ENCODE measurements at regions not wholly inside any gene's neighbourhood (a gene's known extent, or its start where the extent isn't known, plus 50 kb on each side); places are given as distances from the start of the nearest gene placed in this dataset.

GRCh38 chr6:66937180-66937579 lies 1230.2 kb upstream of the EYS start:
- Histone ChIP-seq H3K9me3 (ENCODE audit: control insufficient read depth, low read length) (no peaks in the 10 kb centered on the region), H3K4me3 (ENCODE audit: low read length in 2 of 2) (no peak overlapping the region), H3K36me3 (ENCODE audit: control insufficient read depth in 1 of 2, insufficient read depth in 2 of 2, low read length in 1 of 2) (no peaks in the 10 kb centered on the region), H3K27me3 (ENCODE audit: control insufficient read depth in 1 of 2, insufficient read depth in 2 of 2, low read length in 1 of 2) (no peaks in the 10 kb centered on the region), H3K4me1 (ENCODE audit: control insufficient read depth in 1 of 2, insufficient read depth in 2 of 2, low read length in 2 of 2) (no peaks in the 10 kb centered on the region), H3K27ac (ENCODE audit: low read depth in 1 of 2, low read length in 2 of 2) (no peak overlapping the region)
- 85 to 90% methylated on average over 3 of the region's 3 CpGs for WGBS, 2 donors
- ATAC-seq (ENCODE audit: low FRiP score): no peak
- intact Hi-C loops (cut with DNase I): no loop called here
- no peak for DNase-seq

GRCh38 chr6:66935612-66936011 lies 1228.6 kb upstream of the EYS start:
- DNase-seq (no peak), ATAC-seq (ENCODE audit: low FRiP score) (no peak)
- Histone ChIP-seq H3K9me3 (ENCODE audit: control insufficient read depth, low read length) (no peaks in the 10 kb centered on the region), H3K4me3 (ENCODE audit: low read length in 2 of 2) (no peak overlapping the region), H3K27ac (ENCODE audit: low read depth in 1 of 2, low read length in 2 of 2) (no peak overlapping the region), H3K4me1 (ENCODE audit: control insufficient read depth in 1 of 2, insufficient read depth in 2 of 2, low read length in 2 of 2) (no peaks in the 10 kb centered on the region), H3K27me3 (ENCODE audit: control insufficient read depth in 1 of 2, insufficient read depth in 2 of 2, low read length in 1 of 2) (no peaks in the 10 kb centered on the region), H3K36me3 (ENCODE audit: control insufficient read depth in 1 of 2, insufficient read depth in 2 of 2, low read length in 1 of 2) (no peaks in the 10 kb centered on the region)
- WGBS, 2 donors: 74 to 80% methylated on average over 3 of the region's 3 CpGs
- intact Hi-C loops (cut with DNase I): no loop called here

- no peak for ATAC-seq (ENCODE audit: low FRiP score)
- H3K27ac ChIP-seq (ENCODE audit: low read depth in 1 of 2, low read length in 2 of 2): no peak overlapping the region
- DNase-seq: no peak
- intact Hi-C loops (cut with DNase I): no loop called here
- no peaks in the 10 kb centered on the region for H3K27me3 ChIP-seq (ENCODE audit: control insufficient read depth in 1 of 2, insufficient read depth in 2 of 2, low read length in 1 of 2)
- no peaks in the 10 kb centered on the region for H3K36me3 ChIP-seq (ENCODE audit: control insufficient read depth in 1 of 2, insufficient read depth in 2 of 2, low read length in 1 of 2)
- H3K4me3 ChIP-seq (ENCODE audit: low read length in 2 of 2): no peak overlapping the region
- H3K4me1 ChIP-seq (ENCODE audit: control insufficient read depth in 1 of 2, insufficient read depth in 2 of 2, low read length in 2 of 2): no peaks in the 10 kb centered on the region
- H3K9me3 ChIP-seq (ENCODE audit: control insufficient read depth, low read length): peaks cover 1% of the 10 kb centered on the region
- WGBS, 2 donors: 72 to 84% methylated on average over 2 of the region's 2 CpGs
Observed at GRCh38 chr6:66931787-66932186, 1224.8 kb upstream of the EYS start.

GRCh38 chr6:66930559-66931290 lies 1223.7 kb upstream of the EYS start:
- Histone ChIP-seq H3K9me3 (ENCODE audit: control insufficient read depth, low read length) (peaks cover 4% of the 10 kb centered on the region), H3K4me3 (ENCODE audit: low read length in 2 of 2) (no peak overlapping the region), H3K27me3 (ENCODE audit: control insufficient read depth in 1 of 2, insufficient read depth in 2 of 2, low read length in 1 of 2) (no peaks in the 10 kb centered on the region), H3K4me1 (ENCODE audit: control insufficient read depth in 1 of 2, insufficient read depth in 2 of 2, low read length in 2 of 2) (no peaks in the 10 kb centered on the region), H3K27ac (ENCODE audit: low read depth in 1 of 2, low read length in 2 of 2) (no peak overlapping the region), H3K36me3 (ENCODE audit: control insufficient read depth in 1 of 2, insufficient read depth in 2 of 2, low read length in 1 of 2) (no peaks in the 10 kb centered on the region)
- DNase-seq (no peak), ATAC-seq (ENCODE audit: low FRiP score) (no peak)
- WGBS, 2 donors: 80 to 85% methylated on average over 2 of the region's 2 CpGs
- intact Hi-C loops (cut with DNase I): no loop called here

- H3K36me3 ChIP-seq (ENCODE audit: control insufficient read depth in 1 of 2, insufficient read depth in 2 of 2, low read length in 1 of 2): no peaks in the 10 kb centered on the region
- no peaks in the 10 kb centered on the region for H3K4me1 ChIP-seq (ENCODE audit: control insufficient read depth in 1 of 2, insufficient read depth in 2 of 2, low read length in 2 of 2)
- H3K9me3 ChIP-seq (ENCODE audit: control insufficient read depth, low read length): peaks cover 6% of the 10 kb centered on the region
- DNase-seq: no peak
- no peaks in the 10 kb centered on the region for H3K27me3 ChIP-seq (ENCODE audit: control insufficient read depth in 1 of 2, insufficient read depth in 2 of 2, low read length in 1 of 2)
- no peak overlapping the region for H3K27ac ChIP-seq (ENCODE audit: low read depth in 1 of 2, low read length in 2 of 2)
- WGBS, 2 donors: 88% methylated on average over 5 of the region's 5 CpGs
- no peak overlapping the region for H3K4me3 ChIP-seq (ENCODE audit: low read length in 2 of 2)
- no peak for ATAC-seq (ENCODE audit: low FRiP score)
- intact Hi-C loops (cut with DNase I): no loop called here
Observed at GRCh38 chr6:66926060-66926459, 1219.0 kb upstream of the EYS start.

GRCh38 chr6:66913657-66914056 lies 1206.6 kb upstream of the EYS start:
- Histone ChIP-seq H3K36me3 (ENCODE audit: control insufficient read depth in 1 of 2, insufficient read depth in 2 of 2, low read length in 1 of 2) (no peaks in the 10 kb centered on the region), H3K4me3 (ENCODE audit: low read length in 2 of 2) (no peak overlapping the region), H3K4me1 (ENCODE audit: control insufficient read depth in 1 of 2, insufficient read depth in 2 of 2, low read length in 2 of 2) (no peaks in the 10 kb centered on the region), H3K27me3 (ENCODE audit: control insufficient read depth in 1 of 2, insufficient read depth in 2 of 2, low read length in 1 of 2) (no peaks in the 10 kb centered on the region), H3K9me3 (ENCODE audit: control insufficient read depth, low read length) (no peaks in the 10 kb centered on the region), H3K27ac (ENCODE audit: low read depth in 1 of 2, low read length in 2 of 2) (no peak overlapping the region)
- WGBS, 2 donors: 66 to 74% methylated on average over 2 of the region's 2 CpGs
- intact Hi-C loops (cut with DNase I): no loop called here
- ATAC-seq (ENCODE audit: low FRiP score): no peak
- DNase-seq: no peak

DNA sequence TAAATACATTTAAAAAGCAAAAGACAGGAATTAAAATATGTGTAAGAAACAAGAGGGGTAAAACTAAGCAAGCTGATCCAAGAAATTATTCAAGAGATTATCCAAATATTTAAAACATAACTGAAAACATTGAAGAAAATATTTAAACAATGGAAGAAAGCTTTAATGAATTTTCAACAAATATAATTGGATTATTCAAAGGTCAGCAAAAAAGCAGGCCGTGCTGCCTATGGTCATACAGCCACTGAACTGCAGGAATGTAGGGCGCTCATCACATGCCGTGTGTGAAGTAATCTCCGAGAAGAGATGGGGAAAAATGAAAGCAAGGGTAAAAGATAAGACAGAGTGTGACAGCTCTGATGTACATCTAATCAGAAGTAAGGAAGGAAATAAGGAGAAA lies 1195.4 kb upstream of the EYS start:
- intact Hi-C loops (cut with DNase I): no loop called here
- H3K4me3 ChIP-seq (ENCODE audit: low read length in 2 of 2): no peak overlapping the region
- no peaks in the 10 kb centered on the region for H3K36me3 ChIP-seq (ENCODE audit: control insufficient read depth in 1 of 2, insufficient read depth in 2 of 2, low read length in 1 of 2)
- H3K4me1 ChIP-seq (ENCODE audit: control insufficient read depth in 1 of 2, insufficient read depth in 2 of 2, low read length in 2 of 2): no peaks in the 10 kb centered on the region
- peaks cover 2% of the 10 kb centered on the region for H3K9me3 ChIP-seq (ENCODE audit: control insufficient read depth, low read length)
- WGBS, 2 donors: 46 to 52% methylated on average over 4 of the region's 4 CpGs
- no peak for DNase-seq
- no peak for ATAC-seq (ENCODE audit: low FRiP score)
- H3K27ac ChIP-seq (ENCODE audit: low read depth in 1 of 2, low read length in 2 of 2): no peak overlapping the region
- no peaks in the 10 kb centered on the region for H3K27me3 ChIP-seq (ENCODE audit: control insufficient read depth in 1 of 2, insufficient read depth in 2 of 2, low read length in 1 of 2)

- DNase-seq (no peak), ATAC-seq (ENCODE audit: low FRiP score) (no peak)
- H3K4me3 ChIP-seq (ENCODE audit: low read length in 2 of 2): no peak overlapping the region
- intact Hi-C loops (cut with DNase I): no loop called here
- no peaks in the 10 kb centered on the region for H3K4me1 ChIP-seq (ENCODE audit: control insufficient read depth in 1 of 2, insufficient read depth in 2 of 2, low read length in 2 of 2)
- 67 to 80% methylated on average over 8 of the region's 8 CpGs for WGBS, 2 donors
- no peak overlapping the region for H3K27ac ChIP-seq (ENCODE audit: low read depth in 1 of 2, low read length in 2 of 2)
- no peaks in the 10 kb centered on the region for H3K27me3 ChIP-seq (ENCODE audit: control insufficient read depth in 1 of 2, insufficient read depth in 2 of 2, low read length in 1 of 2)
- no peaks in the 10 kb centered on the region for H3K36me3 ChIP-seq (ENCODE audit: control insufficient read depth in 1 of 2, insufficient read depth in 2 of 2, low read length in 1 of 2)
- peaks cover 5% of the 10 kb centered on the region for H3K9me3 ChIP-seq (ENCODE audit: control insufficient read depth, low read length)
Observed at GRCh38 chr6:66900133-66901083, 1193.4 kb upstream of the EYS start.

GRCh38 chr6:66897576-66897975 lies 1190.5 kb upstream of the EYS start:
- no peaks in the 10 kb centered on the region for H3K4me1 ChIP-seq (ENCODE audit: control insufficient read depth in 1 of 2, insufficient read depth in 2 of 2, low read length in 2 of 2)

More at GRCh38 chr6:66897576-66897975, 1190.5 kb upstream of the EYS start:
- DNase-seq (no peak), ATAC-seq (ENCODE audit: low FRiP score) (no peak)
- H3K9me3 ChIP-seq (ENCODE audit: control insufficient read depth, low read length): peaks cover 5% of the 10 kb centered on the region
- intact Hi-C loops (cut with DNase I): no loop called here
- H3K27ac ChIP-seq (ENCODE audit: low read depth in 1 of 2, low read length in 2 of 2): no peak overlapping the region
- no peak overlapping the region for H3K4me3 ChIP-seq (ENCODE audit: low read length in 2 of 2)
- no peaks in the 10 kb centered on the region for H3K27me3 ChIP-seq (ENCODE audit: control insufficient read depth in 1 of 2, insufficient read depth in 2 of 2, low read length in 1 of 2)
- no peaks in the 10 kb centered on the region for H3K36me3 ChIP-seq (ENCODE audit: control insufficient read depth in 1 of 2, insufficient read depth in 2 of 2, low read length in 1 of 2)
- 87 to 91% methylated on average over 2 of the region's 2 CpGs for WGBS, 2 donors

All from aorta (tissue), 5 donors.